Activated CD8-positive, alpha-beta T cell treated with anti-CD3 and anti-CD28 coated beads, Interleukin-2, amount 10 ng/mL, durations not matched to agents 7 days and 5 days (primary cell): ENCODE measurements at regions not wholly inside any gene's neighbourhood (a gene's known extent, or its start where the extent isn't known, plus 50 kb on each side); places are given as distances from the start of the nearest gene placed in this dataset.

ENCODE experiments used
- ATAC-seq: fragments of 150-1000 bp; cut with Tn5 transposase; one replicate; pipeline ENCODE4 v1.10.0; 2021; ENCODE audit warnings: moderate library complexity
- CTCF ChIA-PET: fragments of 350-600 bp; sonication (Branson Sonifier 250); formaldehyde crosslinking; loops from one replicate; lab custom pipeline; 2021; ENCODE audit warnings: antibody characterized with exemption; lab: Charles Lee
- POLR2A ChIA-PET: fragments of 350-600 bp; sonication (Branson Sonifier 250); formaldehyde crosslinking; loops from one replicate; lab custom pipeline; 2021; ENCODE audit warnings: antibody characterized with exemption; lab: Charles Lee
- DNase-seq: peaks from one replicate; pipeline ENCODE4 v3.0.0-alpha.2; 2020
- H3K27ac Mint-ChIP-seq: one replicate; pipeline ENCODE4 v1.8.0; 2021; ENCODE audit warnings: mild to moderate bottlenecking, mixed read lengths
- H3K27me3 Mint-ChIP-seq: one replicate; pipeline ENCODE4 v1.8.0; 2021; ENCODE audit warnings: low read depth, mixed read lengths
- H3K36me3 Mint-ChIP-seq: one replicate; pipeline ENCODE4 v1.8.0; 2021; ENCODE audit warnings: low read depth, mixed read lengths
- H3K4me1 Mint-ChIP-seq: one replicate; pipeline ENCODE4 v1.8.0; 2021; ENCODE audit warnings: low read depth, mixed read lengths
- H3K4me3 Mint-ChIP-seq: one replicate; pipeline ENCODE4 v1.8.0; 2021; ENCODE audit warnings: mild to moderate bottlenecking, mixed read lengths
- H3K9me3 Mint-ChIP-seq: one replicate; pipeline ENCODE4 v1.8.0; 2022; ENCODE audit warnings: mixed read lengths; ENCODE audit not compliant: insufficient read depth

DNA sequence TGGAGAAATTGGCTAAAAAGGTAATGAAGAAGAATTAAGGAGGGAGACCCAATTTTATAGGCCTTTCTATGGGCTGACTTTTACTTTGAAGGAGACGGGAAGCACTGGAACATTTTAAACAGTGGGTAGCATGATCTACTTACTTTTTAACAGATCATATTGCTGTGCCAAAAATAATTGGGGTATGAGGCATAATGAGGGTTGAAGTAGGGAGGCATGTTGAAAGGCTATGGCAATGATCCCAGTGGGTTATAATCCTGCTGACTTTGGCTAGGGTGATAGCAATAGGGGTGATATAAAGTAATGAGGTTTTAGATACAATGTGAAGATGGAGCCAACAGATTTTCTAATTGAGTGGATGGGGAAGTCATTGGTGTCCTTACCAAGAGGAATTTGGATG lies 73.2 kb downstream of the GPR37 start:
- Mint-ChIP-seq H3K27ac (no peak overlapping the region), H3K27me3 (no peaks in the 10 kb centered on the region), H3K9me3 (no peaks in the 10 kb centered on the region), H3K4me1 (no peaks in the 10 kb centered on the region), H3K36me3 (no peaks in the 10 kb centered on the region), H3K4me3 (no peak overlapping the region)
- DNase-seq, result no peak
- ChIA-PET CTCF (no interaction called here), POLR2A (no interaction called here)
- ATAC-seq, result no peak

DNA sequence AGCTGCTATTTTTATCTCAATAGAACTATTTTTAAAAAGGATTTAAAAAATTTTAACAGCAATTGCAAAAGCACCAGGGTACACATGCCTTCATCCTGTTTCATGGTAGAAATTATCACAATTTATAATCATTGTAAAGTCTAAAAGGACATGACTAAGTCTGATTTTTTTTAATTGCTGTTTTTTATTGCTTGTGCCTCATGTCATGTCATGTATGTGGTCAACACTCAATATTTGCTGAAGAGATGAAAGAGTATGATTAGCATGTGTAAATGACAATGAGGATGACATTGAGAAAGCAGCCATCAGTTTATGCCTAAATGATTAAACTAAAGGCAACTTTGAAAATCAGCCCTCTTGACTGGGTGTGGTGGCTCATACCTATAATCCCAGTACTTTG lies 74.8 kb downstream of the GPR37 start:
- DNase-seq (no peak), ATAC-seq (no peak)
- CTCF ChIA-PET, result no interaction called here
- Mint-ChIP-seq H3K4me3 (no peak overlapping the region), H3K27me3 (no peaks in the 10 kb centered on the region), H3K27ac (no peak overlapping the region), H3K9me3 (no peaks in the 10 kb centered on the region), H3K4me1 (no peaks in the 10 kb centered on the region), H3K36me3 (no peaks in the 10 kb centered on the region)
- POLR2A ChIA-PET, result no interaction called here

DNA sequence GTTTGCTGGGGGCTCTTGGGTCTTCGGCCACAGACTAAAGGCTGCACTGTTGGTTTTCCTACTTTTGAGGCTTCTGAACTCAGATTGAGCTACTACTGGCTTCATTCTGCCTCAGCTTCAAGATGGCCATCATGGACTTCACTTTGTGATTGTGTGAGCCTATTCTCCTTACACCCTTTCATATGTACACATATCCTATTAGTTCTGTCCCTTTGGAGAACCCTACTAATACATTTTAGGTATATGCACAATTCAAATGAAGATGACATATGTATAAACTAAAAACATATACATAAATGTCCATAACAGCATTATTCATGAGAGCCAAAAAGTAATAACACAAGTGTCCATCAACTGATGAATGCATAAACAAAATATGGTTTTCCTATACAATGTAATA lies 75.7 kb downstream of the GPR37 start:
- DNase-seq (no peak), ATAC-seq (no peak)
- no peak overlapping the region for H3K27ac Mint-ChIP-seq
- H3K9me3 Mint-ChIP-seq, result no peaks in the 10 kb centered on the region
- no peaks in the 10 kb centered on the region for H3K4me1 Mint-ChIP-seq
- H3K4me3 Mint-ChIP-seq, result no peak overlapping the region
- ChIA-PET CTCF (no interaction called here), POLR2A (no interaction called here)
- H3K27me3 Mint-ChIP-seq, result no peaks in the 10 kb centered on the region
- H3K36me3 Mint-ChIP-seq, result no peaks in the 10 kb centered on the region

DNA sequence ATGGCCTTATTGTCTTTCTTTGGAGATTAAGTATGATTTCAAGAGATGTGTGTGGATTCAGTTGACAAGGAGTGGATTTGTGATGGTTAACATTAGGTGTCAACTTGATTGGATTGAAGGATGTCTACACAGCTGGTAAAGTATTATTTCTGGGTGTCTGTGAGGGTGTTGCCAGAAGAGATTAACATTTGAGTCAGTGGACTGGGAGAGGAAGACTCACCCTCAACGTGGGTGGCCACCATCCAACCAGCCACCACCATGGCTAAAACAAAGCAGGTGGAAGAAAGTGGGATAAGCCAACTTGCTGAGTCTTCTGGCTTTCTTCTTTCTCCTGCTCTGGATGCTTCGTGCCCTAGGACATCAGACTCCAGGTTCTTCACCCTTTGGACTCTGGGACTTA lies 76.1 kb downstream of the GPR37 start:
- DNase-seq, result no peak
- Mint-ChIP-seq H3K27ac (no peak overlapping the region), H3K4me1 (no peaks in the 10 kb centered on the region), H3K4me3 (no peak overlapping the region), H3K27me3 (no peaks in the 10 kb centered on the region), H3K36me3 (no peaks in the 10 kb centered on the region), H3K9me3 (no peaks in the 10 kb centered on the region)
- POLR2A ChIA-PET, result no interaction called here
- CTCF ChIA-PET, result no interaction called here
- no peak for ATAC-seq

DNA sequence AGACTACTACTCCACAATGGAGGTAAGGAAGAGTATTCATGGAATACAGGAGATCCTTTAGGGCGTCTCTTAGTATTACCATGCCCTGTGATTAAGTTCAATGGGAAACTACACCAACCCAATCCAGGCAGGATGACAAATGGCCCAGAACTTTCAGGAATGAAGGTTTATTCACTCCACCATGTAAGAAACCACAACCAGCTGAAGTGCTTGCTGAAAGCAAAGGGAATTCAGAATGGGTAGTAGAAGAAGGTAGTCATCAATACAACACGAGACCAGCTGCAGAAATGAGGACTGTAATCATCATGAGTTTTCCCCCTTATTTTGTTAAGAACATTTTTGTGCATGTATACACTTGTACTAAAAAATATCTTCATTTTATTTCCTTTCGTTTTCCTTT lies 76.6 kb downstream of the GPR37 start:
- Mint-ChIP-seq H3K9me3 (no peaks in the 10 kb centered on the region), H3K27ac (no peak overlapping the region), H3K4me3 (no peak overlapping the region), H3K36me3 (no peaks in the 10 kb centered on the region), H3K4me1 (no peaks in the 10 kb centered on the region), H3K27me3 (no peaks in the 10 kb centered on the region)
- ATAC-seq (no peak), DNase-seq (no peak)
- ChIA-PET CTCF (no interaction called here), POLR2A (no interaction called here)

DNA sequence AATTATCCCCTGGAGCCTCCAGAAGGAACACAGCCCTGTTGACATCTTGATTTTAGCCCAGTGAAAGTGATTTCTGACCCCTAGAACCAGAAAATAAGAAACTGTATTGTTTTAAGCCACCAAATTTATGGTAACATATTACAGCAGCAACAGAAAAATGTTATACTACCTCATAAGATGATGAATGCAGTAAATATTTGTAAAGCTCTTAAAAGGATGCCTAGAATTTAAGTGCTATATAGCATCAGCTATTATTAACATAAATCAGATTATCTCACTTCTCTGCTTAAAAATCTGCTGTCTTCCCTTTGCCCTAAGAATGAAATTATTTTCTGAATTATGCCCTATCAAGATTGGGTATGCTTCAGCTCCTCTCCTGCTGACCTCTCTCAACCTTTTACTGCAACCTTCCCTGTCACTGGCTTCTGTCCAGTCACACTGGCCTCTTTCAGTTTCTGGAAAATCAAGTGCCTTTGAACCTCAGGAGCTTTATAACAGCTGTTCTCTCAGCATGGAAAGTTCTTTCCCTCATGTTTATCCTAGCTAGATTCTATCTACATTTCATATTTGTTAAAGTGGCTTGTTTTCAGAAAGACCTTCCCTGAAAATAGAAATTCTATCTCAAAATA lies 78.9 kb downstream of the GPR37 start:
- no peak overlapping the region for H3K27ac Mint-ChIP-seq
- DNase-seq (no peak), ATAC-seq (no peak)
- H3K36me3 Mint-ChIP-seq, result no peaks in the 10 kb centered on the region
- H3K27me3 Mint-ChIP-seq, result no peaks in the 10 kb centered on the region
- H3K4me3 Mint-ChIP-seq, result no peak overlapping the region
- H3K4me1 Mint-ChIP-seq, result no peaks in the 10 kb centered on the region
- ChIA-PET POLR2A (no interaction called here), CTCF (no interaction called here)
- no peaks in the 10 kb centered on the region for H3K9me3 Mint-ChIP-seq

DNA sequence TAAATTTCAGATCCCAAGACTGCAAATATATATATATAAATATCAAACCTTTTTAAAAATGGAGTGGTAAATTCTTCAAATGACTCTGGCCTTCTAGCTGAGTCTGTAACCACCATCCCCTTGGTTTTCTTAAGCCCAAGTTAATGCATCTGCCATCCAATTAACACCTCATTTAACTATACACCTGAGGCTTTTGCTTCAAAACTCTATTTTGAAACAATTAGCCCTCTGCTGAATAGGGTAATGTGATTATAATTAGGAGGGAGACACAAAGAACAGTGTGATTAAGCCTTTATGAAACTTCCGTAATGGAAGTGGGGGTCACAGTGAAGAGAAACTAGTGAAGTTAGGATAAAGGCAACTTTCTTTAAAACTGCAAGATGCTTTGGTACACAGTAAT lies 83.6 kb downstream of the GPR37 start:
- Mint-ChIP-seq H3K4me3 (no peak overlapping the region), H3K27me3 (no peaks in the 10 kb centered on the region), H3K9me3 (no peaks in the 10 kb centered on the region), H3K27ac (no peak overlapping the region), H3K4me1 (no peaks in the 10 kb centered on the region), H3K36me3 (no peaks in the 10 kb centered on the region)
- ATAC-seq (no peak), DNase-seq (no peak)
- ChIA-PET CTCF (no interaction called here), POLR2A (no interaction called here)

DNA sequence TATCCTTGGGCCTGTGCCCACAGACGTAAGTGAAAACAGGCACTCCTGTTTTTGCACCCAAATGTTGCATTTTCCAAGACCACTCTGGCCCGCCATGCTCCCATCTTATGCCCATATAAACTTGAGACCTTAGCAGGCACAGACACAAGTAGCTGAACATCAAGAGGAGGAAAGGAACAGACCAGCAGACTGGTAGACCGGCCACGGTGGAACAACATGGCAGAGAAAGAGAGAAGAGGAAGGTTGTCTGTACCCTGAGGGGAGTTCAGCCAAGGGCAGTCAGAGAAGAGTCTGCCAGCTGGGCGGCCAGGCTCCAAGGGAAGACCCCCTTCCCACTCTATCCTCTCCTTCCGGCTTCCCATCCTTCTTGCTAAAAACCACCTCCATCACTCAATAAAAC lies 85.3 kb downstream of the GPR37 start:
- Mint-ChIP-seq H3K9me3 (no peaks in the 10 kb centered on the region), H3K4me3 (no peak overlapping the region), H3K36me3 (no peaks in the 10 kb centered on the region), H3K27me3 (no peaks in the 10 kb centered on the region), H3K27ac (no peak overlapping the region), H3K4me1 (no peaks in the 10 kb centered on the region)
- POLR2A ChIA-PET, result no interaction called here
- DNase-seq (no peak), ATAC-seq (no peak)
- CTCF ChIA-PET, result no interaction called here

DNA sequence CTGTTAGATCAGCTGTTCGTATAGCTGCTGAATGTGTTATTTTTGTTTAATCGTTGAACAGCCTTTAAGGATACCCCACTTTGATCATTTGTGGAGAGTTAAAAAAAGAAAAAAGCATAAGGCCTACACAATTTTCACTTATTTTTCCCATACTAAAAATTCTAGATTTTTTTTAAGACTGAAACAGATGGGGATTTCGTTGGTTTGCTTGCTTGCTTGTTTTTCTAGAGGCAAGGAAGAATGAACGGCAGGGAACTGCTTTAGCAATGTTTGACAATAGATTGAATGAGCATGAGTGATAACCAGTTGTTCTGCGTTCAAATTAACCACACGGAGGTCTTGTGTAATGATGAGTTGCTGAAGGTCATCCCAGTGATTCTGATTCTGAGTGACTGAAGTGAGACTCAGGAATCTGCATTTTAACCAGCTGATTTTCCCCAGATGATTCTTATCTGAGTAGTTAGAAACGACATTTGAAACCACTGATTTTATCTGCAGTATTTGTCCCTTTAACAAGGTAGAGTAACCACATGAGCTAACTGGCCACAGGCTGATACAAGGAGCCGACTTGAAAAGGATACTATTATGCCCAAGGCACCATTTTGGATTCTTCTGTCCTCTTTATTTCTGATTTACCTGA lies 85.9 kb downstream of the GPR37 start:
- Mint-ChIP-seq H3K4me1 (no peaks in the 10 kb centered on the region), H3K4me3 (no peak overlapping the region)

DNA sequence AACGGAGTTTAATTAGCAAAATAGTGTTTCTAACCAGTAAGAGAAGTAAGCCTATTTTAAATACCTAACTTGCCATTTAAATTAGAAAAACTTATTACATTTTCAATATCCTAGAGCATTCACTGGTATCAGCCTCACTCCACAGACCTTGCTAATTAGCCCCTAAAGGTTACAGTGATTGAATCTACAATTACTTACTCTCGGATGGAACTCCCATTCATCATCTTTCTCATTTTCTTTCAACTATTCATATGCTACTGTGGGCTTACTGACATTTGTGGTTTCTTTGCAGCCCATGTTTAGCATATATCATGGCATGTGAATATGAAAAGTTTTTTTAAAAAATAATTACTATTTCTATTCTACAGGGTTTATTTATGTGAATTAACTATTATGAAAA lies 86.4 kb downstream of the GPR37 start:
- no peaks in the 10 kb centered on the region for H3K4me1 Mint-ChIP-seq
- CTCF ChIA-PET, result no interaction called here
- no peaks in the 10 kb centered on the region for H3K36me3 Mint-ChIP-seq
- no peaks in the 10 kb centered on the region for H3K9me3 Mint-ChIP-seq
- H3K27ac Mint-ChIP-seq, result no peak overlapping the region
- no peak overlapping the region for H3K4me3 Mint-ChIP-seq
- POLR2A ChIA-PET, result no interaction called here
- ATAC-seq (no peak), DNase-seq (no peak)
- no peaks in the 10 kb centered on the region for H3K27me3 Mint-ChIP-seq

More for the DNA sequence above, 85.9 kb downstream of the GPR37 start:
- ATAC-seq, result no peak
- POLR2A ChIA-PET, result no interaction called here
- DNase-seq, result no peak
- CTCF ChIA-PET, result no interaction called here
- no peaks in the 10 kb centered on the region for H3K9me3 Mint-ChIP-seq
- no peak overlapping the region for H3K27ac Mint-ChIP-seq
- no peaks in the 10 kb centered on the region for H3K36me3 Mint-ChIP-seq
- no peaks in the 10 kb centered on the region for H3K27me3 Mint-ChIP-seq

DNA sequence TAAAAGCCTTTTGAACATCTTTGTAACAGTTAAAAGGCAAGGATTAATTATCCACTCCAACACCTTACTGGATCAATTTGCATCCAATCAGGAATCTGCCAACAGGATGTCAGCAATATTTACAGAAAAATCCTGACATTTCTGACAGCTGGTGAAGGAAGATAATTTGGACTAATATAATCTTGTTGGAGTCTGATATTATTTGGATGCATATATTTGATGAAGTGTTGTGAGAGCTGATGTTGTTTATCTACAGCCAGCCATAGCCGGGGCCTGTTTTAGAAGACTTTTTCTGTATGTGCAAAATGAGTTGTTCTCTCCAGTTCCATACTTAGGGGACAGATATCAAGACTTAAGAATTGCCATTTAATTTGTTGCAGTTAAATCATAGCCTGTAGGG lies 91.1 kb downstream of the GPR37 start:
- Mint-ChIP-seq H3K27me3 (no peaks in the 10 kb centered on the region), H3K27ac (no peak overlapping the region), H3K4me3 (no peak overlapping the region), H3K4me1 (no peaks in the 10 kb centered on the region), H3K9me3 (no peaks in the 10 kb centered on the region), H3K36me3 (no peaks in the 10 kb centered on the region)
- DNase-seq (no peak), ATAC-seq (no peak)
- ChIA-PET POLR2A (no interaction called here), CTCF (no interaction called here)

DNA sequence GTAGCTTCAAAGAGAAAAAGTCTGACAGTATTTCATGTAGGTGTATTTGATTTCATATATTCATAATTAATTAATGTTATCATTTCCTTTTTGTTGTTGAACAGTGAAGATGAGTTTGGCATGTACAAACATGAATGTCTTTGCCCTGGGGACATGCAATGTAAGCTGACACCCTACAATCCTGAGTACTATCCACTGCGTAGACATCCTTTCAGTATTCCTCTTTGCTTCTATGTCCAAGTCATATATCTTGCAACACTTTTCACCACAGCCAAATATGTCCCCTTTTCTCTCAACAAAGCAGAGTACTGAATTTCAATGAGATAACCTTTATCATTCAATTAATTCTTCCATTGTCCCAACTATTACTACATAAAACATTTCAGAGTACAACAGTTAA lies 93.6 kb downstream of the GPR37 start:
- no peak overlapping the region for H3K27ac Mint-ChIP-seq
- H3K36me3 Mint-ChIP-seq, result no peaks in the 10 kb centered on the region
- POLR2A ChIA-PET, result no interaction called here
- CTCF ChIA-PET, result no interaction called here
- no peak for ATAC-seq
- H3K27me3 Mint-ChIP-seq, result no peaks in the 10 kb centered on the region
- no peak for DNase-seq
- H3K4me3 Mint-ChIP-seq, result no peak overlapping the region
- no peaks in the 10 kb centered on the region for H3K4me1 Mint-ChIP-seq
- no peaks in the 10 kb centered on the region for H3K9me3 Mint-ChIP-seq
